GM18951 (cell line): ENCODE measurements at regions not wholly inside any gene's neighbourhood (a gene's known extent, or its start where the extent isn't known, plus 50 kb on each side); places are given as distances from the start of the nearest gene placed in this dataset.

Experiments used
- POLR2A ChIP-seq: IDR thresholded peaks from 4 replicates; pipeline ENCODE4 v1.6.1; 2011; ENCODE audit warnings: mild to moderate bottlenecking; ENCODE audit not compliant: insufficient read length, insufficient read depth; ENCODE audit errors: extremely low read depth
- in situ Hi-C: fragments of 300-500 bp; cut with MboI; formaldehyde crosslinking; loops from one replicate; pipeline ENCODE4 v1.12.0; 2022; ENCODE audit warnings: low sequenced_read_pairs, mixed read lengths, inconsistent platforms; ENCODE audit not compliant: unreplicated experiment

GRCh38 chr13:99656092-99656745 is 154.9 kb downstream of the TM9SF2 start:
- no peak for TF ChIP-seq POLR2A
- in situ Hi-C loops, result loop anchor here (10.0 to 25.0 kb wide), 3 partner anchors 229 to 856 kb away; no protein-coding TSS in a partner anchor

GRCh38 chr13:99655351-99656091 is 154.2 kb downstream of the TM9SF2 start:
- in situ Hi-C loops, result loop anchor here (10.0 to 25.0 kb wide), 3 partner anchors 229 to 857 kb away; no protein-coding TSS in a partner anchor
- no peak for TF ChIP-seq POLR2A

GRCh38 chr13:99654076-99654475 is 152.8 kb downstream of the TM9SF2 start:
- in situ Hi-C loops, result loop anchor here (10.0 to 25.0 kb wide), 3 partner anchors 231 to 858 kb away; no protein-coding TSS in a partner anchor
- TF ChIP-seq POLR2A, result no peak

- no peak for TF ChIP-seq POLR2A
- in situ Hi-C loops, result loop anchor here (10.0 to 25.0 kb wide), 3 partner anchors 231 to 859 kb away; no protein-coding TSS in a partner anchor
These were observed 152.3 kb downstream of the TM9SF2 start for GRCh38 chr13:99653526-99653925.

GRCh38 chr13:99652901-99653300 is 151.6 kb downstream of the TM9SF2 start:
- in situ Hi-C loops, result loop anchor here (10.0 to 25.0 kb wide), 3 partner anchors 232 to 859 kb away; no protein-coding TSS in a partner anchor

GRCh38 chr13:99652141-99652540 is 150.9 kb downstream of the TM9SF2 start:
- in situ Hi-C loops, result loop anchor here (10.0 to 25.0 kb wide), 3 partner anchors 233 to 860 kb away; no protein-coding TSS in a partner anchor
- TF ChIP-seq POLR2A, result no peak

More at GRCh38 chr13:99652901-99653300, 151.6 kb downstream of the TM9SF2 start:
- no peak for TF ChIP-seq POLR2A

GRCh38 chr13:99651016-99651415 is 149.7 kb downstream of the TM9SF2 start:
- TF ChIP-seq POLR2A, result no peak
- in situ Hi-C loops, result loop anchor here (10.0 to 25.0 kb wide), 3 partner anchors 234 to 861 kb away; no protein-coding TSS in a partner anchor

GRCh38 chr13:99650410-99650809 is 149.1 kb downstream of the TM9SF2 start:
- in situ Hi-C loops, result loop anchor here (10.0 to 25.0 kb wide), 3 partner anchors 234 to 862 kb away; no protein-coding TSS in a partner anchor
- no peak for TF ChIP-seq POLR2A

GRCh38 chr13:99648927-99649326 is 147.7 kb downstream of the TM9SF2 start:
- TF ChIP-seq POLR2A, result no peak
- in situ Hi-C loops, result no loop called here

GRCh38 chr13:99648066-99648665 is 146.9 kb downstream of the TM9SF2 start:
- in situ Hi-C loops, result no loop called here
- no peak for TF ChIP-seq POLR2A

GRCh38 chr13:99647596-99647985 is 146.3 kb downstream of the TM9SF2 start:
- in situ Hi-C loops, result no loop called here
- no peak for TF ChIP-seq POLR2A

- in situ Hi-C loops, result no loop called here
- TF ChIP-seq POLR2A, result no peak
These were observed 145.8 kb downstream of the TM9SF2 start for GRCh38 chr13:99646866-99647595.
